H7 (cell line): ENCODE measurements at regions not wholly inside any gene's neighbourhood (a gene's known extent, or its start where the extent isn't known, plus 50 kb on each side); places are given as distances from the start of the nearest gene placed in this dataset.

Source experiments
- DNase-seq: peaks from one replicate; pipeline ENCODE4 v3.0.0; 2012
- H3K27me3 ChIP-seq: 2 replicates; pipeline ENCODE4 v1.6.0; 2011; ENCODE audit warnings: mild to moderate bottlenecking, low read length; ENCODE audit not compliant: control insufficient read depth, insufficient read depth
- H3K36me3 ChIP-seq: replicated peaks from 2 replicates; pipeline ENCODE4 v1.5.1; 2011; ENCODE audit warnings: low read length; ENCODE audit not compliant: control insufficient read depth, insufficient read depth
- H3K4me3 ChIP-seq: 2 replicates; pipeline ENCODE4 v1.5.1; 2011; ENCODE audit warnings: low read depth, mild to moderate bottlenecking, control low read depth, low read length, moderate library complexity; ENCODE audit not compliant: insufficient read depth

GRCh38 chr7:127530148-127530547, 55.2 kb downstream of the GCC1 start:
- no peaks in the 10 kb centered on the region for H3K36me3 ChIP-seq
- H3K4me3 ChIP-seq = no peak overlapping the region
- no peak for DNase-seq
- H3K27me3 ChIP-seq = peaks cover 35% of the 10 kb centered on the region; the same call in 1 of the 2 replicates

- Histone ChIP-seq H3K36me3 (no peaks in the 10 kb centered on the region), H3K4me3 (no peak overlapping the region), H3K27me3 (peaks cover 32% of the 10 kb centered on the region; the same call in 1 of the 2 replicates)
- no peak for DNase-seq
These were observed 57.8 kb downstream of the GCC1 start for GRCh38 chr7:127527561-127527960.

GRCh38 chr7:127525866-127526480, 59.4 kb downstream of the GCC1 start:
- no peak for DNase-seq
- H3K4me3 ChIP-seq = no peak overlapping the region
- H3K36me3 ChIP-seq = no peaks in the 10 kb centered on the region
- peaks cover 24% of the 10 kb centered on the region; the same call in 1 of the 2 replicates for H3K27me3 ChIP-seq

GRCh38 chr7:127516320-127516719, 69.1 kb downstream of the GCC1 start:
- peaks cover 15% of the 10 kb centered on the region; the same call in 1 of the 2 replicates for H3K27me3 ChIP-seq
- no peak overlapping the region for H3K4me3 ChIP-seq
- no peak for DNase-seq
- no peaks in the 10 kb centered on the region for H3K36me3 ChIP-seq

GRCh38 chr7:127514499-127514898, 70.9 kb downstream of the GCC1 start:
- DNase-seq = peak; percentile 53
- Histone ChIP-seq H3K27me3 (peaks cover 15% of the 10 kb centered on the region; the same call in 1 of the 2 replicates), H3K4me3 (no peak overlapping the region), H3K36me3 (no peaks in the 10 kb centered on the region)

- H3K36me3 ChIP-seq = no peaks in the 10 kb centered on the region
These were observed 72.1 kb downstream of the GCC1 start for GRCh38 chr7:127513311-127513710.

GRCh38 chr7:127512663-127513062, 72.7 kb downstream of the GCC1 start:
- Histone ChIP-seq H3K27me3 (peaks cover 12% of the 10 kb centered on the region; the same call in 1 of the 2 replicates), H3K4me3 (no peak overlapping the region), H3K36me3 (no peaks in the 10 kb centered on the region)
- DNase-seq = no peak

More at GRCh38 chr7:127513311-127513710, 72.1 kb downstream of the GCC1 start:
- no peak for DNase-seq
- H3K27me3 ChIP-seq = peaks cover 14% of the 10 kb centered on the region; the same call in 1 of the 2 replicates
- no peak overlapping the region for H3K4me3 ChIP-seq

- Histone ChIP-seq H3K4me3 (no peak overlapping the region), H3K27me3 (no peaks in the 10 kb centered on the region; the same call in 1 of the 2 replicates), H3K36me3 (no peaks in the 10 kb centered on the region)
- DNase-seq = peak; percentile 44
These were observed 80.7 kb downstream of the GCC1 start for GRCh38 chr7:127504715-127505114.

- Histone ChIP-seq H3K36me3 (no peaks in the 10 kb centered on the region), H3K4me3 (no peak overlapping the region), H3K27me3 (peaks cover 2% of the 10 kb centered on the region; the same call in 1 of the 2 replicates)
- no peak for DNase-seq
These were observed 83.6 kb downstream of the GCC1 start for GRCh38 chr7:127501817-127502216.

- no peaks in the 10 kb centered on the region; the same call in 1 of the 2 replicates for H3K27me3 ChIP-seq
- no peaks in the 10 kb centered on the region for H3K36me3 ChIP-seq
- H3K4me3 ChIP-seq = no peak overlapping the region
- DNase-seq = no peak
These were observed 94.9 kb upstream of the ZNF800 start for GRCh38 chr7:127487381-127487780.

GRCh38 chr7:127486654-127487053, 94.1 kb upstream of the ZNF800 start:
- Histone ChIP-seq H3K4me3 (no peak overlapping the region), H3K36me3 (no peaks in the 10 kb centered on the region), H3K27me3 (no peaks in the 10 kb centered on the region; the same call in 1 of the 2 replicates)
- no peak for DNase-seq

GRCh38 chr7:127485482-127485881, 93.0 kb upstream of the ZNF800 start:
- H3K36me3 ChIP-seq = no peaks in the 10 kb centered on the region
- H3K4me3 ChIP-seq = no peak overlapping the region
- no peak for DNase-seq
- no peaks in the 10 kb centered on the region; the same call in 1 of the 2 replicates for H3K27me3 ChIP-seq

GRCh38 chr7:127484954-127485353, 92.4 kb upstream of the ZNF800 start:
- no peak for DNase-seq
- no peaks in the 10 kb centered on the region; the same call in 1 of the 2 replicates for H3K27me3 ChIP-seq
- no peak overlapping the region for H3K4me3 ChIP-seq
- no peaks in the 10 kb centered on the region for H3K36me3 ChIP-seq

- no peaks in the 10 kb centered on the region; the same call in 1 of the 2 replicates for H3K27me3 ChIP-seq
- H3K36me3 ChIP-seq = no peaks in the 10 kb centered on the region
- H3K4me3 ChIP-seq = no peak overlapping the region
- no peak for DNase-seq
These were observed 86.0 kb upstream of the ZNF800 start for GRCh38 chr7:127478461-127478860.

GRCh38 chr7:127478024-127478355, 85.5 kb upstream of the ZNF800 start:
- H3K4me3 ChIP-seq = no peak overlapping the region
- no peak for DNase-seq
- H3K36me3 ChIP-seq = no peaks in the 10 kb centered on the region
- H3K27me3 ChIP-seq = no peaks in the 10 kb centered on the region; the same call in 1 of the 2 replicates
